RWPE2 (cell line): ENCODE measurements at regions not wholly inside any gene's neighbourhood (a gene's known extent, or its start where the extent isn't known, plus 50 kb on each side); places are given as distances from the start of the nearest gene placed in this dataset.

Source experiments
- ATAC-seq: fragments of 200-7000 bp; cut with Tn5 transposase; 3 replicates; pipeline ENCODE4 v1.9.1; 2021; ENCODE audit warnings: low read depth
- DNase-seq: peaks from one replicate; pipeline ENCODE4 v3.0.0-alpha.2; 2020; ENCODE audit warnings: low spot score
- H3K27ac ChIP-seq: fragments of 450-650 bp; 2 replicates; pipeline ENCODE4 v1.5.1; 2017; ENCODE audit warnings: mild to moderate bottlenecking; ENCODE audit not compliant: poor library complexity, severe bottlenecking
- H3K27me3 ChIP-seq: fragments of 250-450 bp; sonication (Bioruptor Pico); 2 replicates; pipeline ENCODE4 v1.5.1; 2021; ENCODE audit warnings: mild to moderate bottlenecking, moderate library complexity; ENCODE audit not compliant: insufficient read depth, poor library complexity, severe bottlenecking
- H3K36me3 ChIP-seq: fragments of 250-450 bp; sonication (Bioruptor Pico); 2 replicates; pipeline ENCODE4 v1.5.1; 2020; ENCODE audit warnings: low read depth, mild to moderate bottlenecking, moderate library complexity
- H3K4me1 ChIP-seq: fragments of 250-450 bp; sonication (Bioruptor Pico); 2 replicates; pipeline ENCODE4 v1.5.1; 2021; ENCODE audit warnings: mild to moderate bottlenecking, moderate library complexity; ENCODE audit not compliant: insufficient read depth, poor library complexity, severe bottlenecking
- H3K4me3 ChIP-seq: fragments of 250-450 bp; sonication (Bioruptor Pico); 2 replicates; pipeline ENCODE4 v1.5.1; 2021; ENCODE audit warnings: mild to moderate bottlenecking, moderate library complexity; ENCODE audit not compliant: severe bottlenecking
- H3K9me3 ChIP-seq: fragments of 250-450 bp; sonication (Bioruptor Pico); 2 replicates; pipeline ENCODE4 v1.5.1; 2021; ENCODE audit warnings: mild to moderate bottlenecking, moderate library complexity; ENCODE audit not compliant: severe bottlenecking
- CTCF ChIP-seq: fragments of 450-650 bp; IDR thresholded peaks from one replicate; pipeline ENCODE4 v1.5.1; 2017; ENCODE audit warnings: mild to moderate bottlenecking, moderate library complexity; ENCODE audit not compliant: poor library complexity, severe bottlenecking

- TF ChIP-seq CTCF = no peak
- peak; percentile 83 for DNase-seq
- Histone ChIP-seq H3K27me3 (no peaks in the 10 kb centered on the region), H3K4me1 (peaks cover 24% of the 10 kb centered on the region), H3K9me3 (no peaks in the 10 kb centered on the region), H3K36me3 (no peaks in the 10 kb centered on the region), H3K4me3 (no peak overlapping the region), H3K27ac (peak overlapping the region; percentile 52)
- ATAC-seq = peak; percentile 98
Measured at GRCh38 chr5:56534102-56534829, 281.1 kb upstream of the MAP3K1 start.

GRCh38 chr5:56532466-56532865 lies 282.9 kb upstream of the MAP3K1 start:
- no peak overlapping the region for H3K27ac ChIP-seq
- ATAC-seq (no peak), DNase-seq (no peak)
- TF ChIP-seq CTCF = no peak
- H3K27me3 ChIP-seq = no peaks in the 10 kb centered on the region
- H3K4me1 ChIP-seq = peaks cover 27% of the 10 kb centered on the region
- H3K36me3 ChIP-seq = no peaks in the 10 kb centered on the region
- H3K4me3 ChIP-seq = no peak overlapping the region
- H3K9me3 ChIP-seq = no peaks in the 10 kb centered on the region

DNA sequence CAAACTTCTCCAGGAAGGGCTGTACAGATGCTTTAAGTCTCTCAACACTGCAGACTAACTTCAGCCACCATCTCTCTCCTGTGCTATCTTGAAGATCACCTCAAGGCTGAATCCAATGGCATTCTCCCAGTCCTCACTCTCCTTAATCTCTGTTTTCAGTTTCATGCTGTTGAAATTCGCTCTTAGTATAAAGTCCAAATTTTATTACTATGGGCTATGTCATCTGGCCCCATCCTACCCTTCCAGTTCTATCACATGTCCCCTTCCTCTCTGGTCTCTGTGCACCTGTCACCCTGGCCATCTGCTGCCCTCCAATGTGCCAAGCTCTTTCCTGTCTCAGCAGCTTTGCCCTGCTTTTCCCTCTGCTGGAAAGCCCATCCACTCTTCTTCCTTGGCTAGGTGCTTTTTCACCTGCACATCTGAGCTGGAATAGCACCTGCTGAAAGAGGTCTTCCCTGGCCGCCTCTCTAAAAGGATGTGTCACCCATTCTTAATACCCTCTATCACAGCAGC lies 284.7 kb upstream of the MAP3K1 start:
- peaks cover 43% of the 10 kb centered on the region for H3K4me1 ChIP-seq
- no peaks in the 10 kb centered on the region for H3K27me3 ChIP-seq
- no peak overlapping the region for H3K27ac ChIP-seq
- DNase-seq (no peak), ATAC-seq (no peak)
- TF ChIP-seq CTCF = no peak
- no peaks in the 10 kb centered on the region for H3K9me3 ChIP-seq
- no peak overlapping the region for H3K4me3 ChIP-seq
- H3K36me3 ChIP-seq = no peaks in the 10 kb centered on the region

- H3K27ac ChIP-seq = no peak overlapping the region
- no peak for DNase-seq
- no peak for TF ChIP-seq CTCF
- no peak for ATAC-seq
- H3K36me3 ChIP-seq = no peaks in the 10 kb centered on the region
- H3K4me3 ChIP-seq = no peak overlapping the region
- H3K27me3 ChIP-seq = no peaks in the 10 kb centered on the region
- H3K9me3 ChIP-seq = no peaks in the 10 kb centered on the region
- peaks cover 43% of the 10 kb centered on the region for H3K4me1 ChIP-seq
Measured at GRCh38 chr5:56529666-56530430, 285.5 kb upstream of the MAP3K1 start.
